Muscle of arm (tissue), 1 donor: ENCODE measurements at regions not wholly inside any gene's neighbourhood (a gene's known extent, or its start where the extent isn't known, plus 50 kb on each side); places are given as distances from the start of the nearest gene placed in this dataset.
"Not testable (repeated sequence)": the region's sequence is repeated elsewhere in the genome, so short reads cannot be mapped to it uniquely, and the experiment has no call there.

Source experiments
- DNase-seq: peaks from one replicate; pipeline ENCODE4 v3.0.0-alpha.2; 2013

DNA sequence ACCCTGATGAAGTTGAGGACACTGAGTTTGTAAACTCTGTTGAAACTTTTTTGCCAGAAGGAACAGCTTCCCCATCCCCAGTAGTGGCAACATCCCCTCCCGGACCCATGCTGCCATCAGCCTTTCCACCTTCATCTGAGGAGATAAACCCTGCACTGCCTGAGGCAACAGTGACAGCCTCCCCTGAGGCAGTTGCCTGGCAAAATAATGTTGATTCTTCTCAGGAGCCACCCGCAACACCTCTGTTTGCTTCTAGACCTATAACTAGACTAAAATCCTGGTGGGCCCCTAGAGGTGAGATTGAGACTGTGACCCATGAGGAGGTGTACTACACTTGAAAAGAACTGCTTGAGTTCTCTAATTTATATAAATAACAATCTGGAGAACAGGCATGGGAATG, 597.6 kb upstream of the NR3C2 start:
- DNase-seq: not testable (repeated sequence)

DNA sequence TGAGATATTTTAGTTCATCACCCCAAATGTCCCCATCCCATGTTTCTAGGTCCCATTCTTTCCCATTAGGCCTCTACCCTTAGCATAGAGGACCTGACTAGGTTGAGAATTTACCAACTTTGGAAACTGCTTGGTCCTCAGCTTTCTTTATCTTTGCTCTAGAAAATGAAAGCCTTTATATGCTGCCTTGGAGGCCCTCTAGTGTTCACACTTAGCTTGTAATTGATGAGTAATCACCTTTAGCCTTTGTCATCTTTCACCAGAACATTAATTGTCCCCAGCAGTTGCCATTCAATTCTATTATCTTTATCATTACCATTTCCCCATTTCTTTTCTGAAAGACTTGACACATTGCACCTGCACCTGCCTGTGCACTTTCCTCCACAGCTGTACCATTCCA, 589.2 kb upstream of the NR3C2 start:
- no peak for DNase-seq

DNA sequence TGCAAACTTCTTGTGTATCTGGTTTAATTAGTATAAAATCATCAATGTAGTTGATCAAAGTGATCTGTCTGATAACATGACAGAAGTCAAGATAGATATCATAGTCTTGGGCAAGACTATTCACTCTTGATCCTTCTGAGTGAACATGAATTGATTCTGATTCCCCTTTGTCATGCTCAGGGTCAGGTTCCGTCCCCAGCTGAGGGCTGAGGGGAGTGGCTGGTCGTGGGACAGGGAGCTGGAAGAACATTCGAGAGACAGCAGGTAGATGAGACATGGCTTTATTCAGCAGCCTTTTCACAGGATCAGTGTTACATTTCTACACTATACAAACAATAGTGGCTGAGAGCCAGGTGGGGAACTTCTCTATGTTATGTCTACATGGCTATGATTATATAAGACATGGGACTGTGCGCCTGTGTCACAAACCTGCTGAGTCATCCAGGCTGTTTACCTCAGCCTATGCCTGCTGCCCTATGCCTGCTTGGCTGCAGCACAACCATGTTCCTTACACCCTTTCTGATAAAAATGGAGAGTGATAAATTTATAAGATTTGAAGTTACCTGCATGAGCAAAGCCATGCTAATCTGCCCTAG, 586.9 kb upstream of the NR3C2 start:
- no peak for DNase-seq

DNA sequence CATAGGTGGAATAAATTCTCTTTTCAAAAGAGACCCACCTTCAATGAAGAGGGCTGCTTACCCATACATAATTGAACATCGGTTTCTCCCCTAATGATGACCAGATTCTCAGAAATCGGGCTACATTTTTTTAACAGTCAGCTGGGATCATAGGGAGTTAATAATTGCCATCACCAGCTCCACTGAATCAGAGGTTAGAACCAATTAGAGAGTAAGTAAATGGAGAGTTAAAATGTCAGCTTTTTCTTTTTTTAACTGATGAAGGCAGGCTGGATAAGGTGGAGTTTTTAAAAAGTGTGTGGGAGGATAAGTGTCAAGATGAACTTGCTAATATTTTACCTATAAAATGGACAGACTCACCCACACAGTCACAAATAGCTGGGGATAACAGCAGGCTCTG, 584.5 kb upstream of the NR3C2 start:
- no peak for DNase-seq

DNA sequence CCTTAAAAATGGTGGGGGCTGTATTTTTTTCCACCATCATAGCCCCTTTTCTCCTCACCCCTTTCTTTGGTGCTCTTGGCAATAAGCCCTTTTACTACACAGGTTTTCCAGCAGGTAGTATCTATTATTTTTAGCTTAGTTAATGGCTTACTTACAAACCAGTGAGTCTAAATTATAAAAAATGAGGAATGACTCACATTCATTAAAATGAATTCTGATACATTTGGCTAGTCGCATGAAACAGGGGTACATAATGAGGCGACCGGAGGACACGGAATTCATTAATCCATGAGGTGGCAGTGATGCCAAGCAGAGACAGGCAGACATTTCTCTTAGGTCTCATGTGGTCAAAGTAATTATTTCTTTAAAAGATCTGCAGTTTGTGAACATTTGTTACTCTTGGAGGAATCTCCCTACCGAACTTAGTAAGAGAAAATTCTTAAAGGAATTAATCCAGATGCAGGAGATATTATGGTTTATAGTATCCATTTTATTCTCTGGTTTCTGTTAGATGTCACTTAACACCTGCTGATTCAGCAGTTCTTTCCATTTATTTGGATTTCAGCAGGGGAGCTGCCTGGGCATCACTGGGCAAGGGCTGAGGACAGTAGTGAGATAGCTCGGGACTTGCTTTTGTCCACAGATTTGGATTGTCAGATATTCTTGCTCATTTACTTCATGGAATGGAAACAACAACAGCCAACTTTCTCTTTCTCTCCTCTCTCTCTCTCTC, 575.0 kb upstream of the NR3C2 start:
- no peak for DNase-seq

DNA sequence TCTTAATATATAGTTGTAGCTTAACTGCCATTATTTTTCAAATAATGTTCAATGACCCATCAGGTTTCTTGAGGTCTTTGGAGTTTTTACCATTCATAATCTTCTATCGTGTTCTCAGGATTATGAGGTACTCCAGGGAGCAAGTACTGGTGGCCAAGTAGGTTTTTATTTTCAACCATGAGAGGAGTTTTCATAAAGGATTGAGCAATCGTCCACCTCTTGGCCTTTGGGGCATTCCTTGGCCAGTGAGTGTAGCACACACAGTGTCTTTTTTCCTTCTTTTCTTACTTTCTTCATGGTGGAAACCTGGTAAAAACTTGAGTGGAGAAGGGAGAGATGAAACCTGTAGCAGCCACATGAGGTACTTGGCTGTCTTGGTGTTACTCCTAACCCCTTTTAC, 567.0 kb upstream of the NR3C2 start:
- no peak for DNase-seq

DNA sequence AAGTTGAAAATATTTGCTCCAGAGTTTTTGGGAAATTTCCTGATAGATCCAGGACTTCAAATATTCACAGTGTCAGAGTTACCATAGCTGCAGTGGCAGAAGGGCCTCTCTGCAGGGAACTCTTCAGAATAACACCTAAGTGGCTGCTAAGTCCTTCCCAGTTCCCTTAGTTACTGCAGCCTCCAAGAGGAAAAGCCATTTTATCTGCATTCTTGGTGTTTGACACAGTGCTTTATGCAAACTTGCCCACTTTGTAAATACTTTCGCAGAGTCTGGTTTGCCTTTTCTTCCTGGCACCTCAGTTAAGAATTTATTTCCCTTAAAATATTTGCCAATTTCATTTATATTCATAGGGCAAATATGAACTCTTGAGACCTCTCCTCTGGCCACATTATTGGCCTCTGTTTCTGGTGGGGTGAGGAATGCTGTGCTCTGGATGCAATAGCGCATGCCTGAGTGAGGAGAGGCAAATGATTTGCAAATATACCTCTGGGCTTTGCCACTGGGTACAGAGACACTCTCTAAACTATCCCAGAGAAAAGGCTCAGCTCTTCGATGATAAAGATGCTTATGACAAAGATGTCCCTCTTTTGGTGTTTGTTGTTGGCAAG, 566.3 kb upstream of the NR3C2 start:
- no peak for DNase-seq

DNA sequence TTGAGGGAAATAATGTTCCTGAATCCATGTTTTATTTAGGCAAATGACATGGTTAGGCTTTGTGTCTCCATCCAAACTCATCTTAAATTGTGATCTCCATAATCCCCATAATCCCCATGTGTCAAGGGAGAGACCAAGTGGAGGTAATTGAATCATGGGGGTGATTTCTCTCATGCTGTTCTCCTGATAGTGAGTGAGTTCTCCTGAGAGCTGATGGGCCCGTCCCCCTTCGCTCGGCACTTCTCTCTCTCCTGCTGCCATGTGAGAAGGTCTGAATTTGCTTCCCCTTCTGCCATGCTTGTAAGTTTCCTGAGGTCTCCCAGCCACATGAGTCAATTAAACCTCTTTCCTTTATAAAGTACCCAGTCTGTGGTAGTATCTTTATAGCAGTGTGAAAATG, 563.0 kb upstream of the NR3C2 start:
- DNase-seq: no peak

DNA sequence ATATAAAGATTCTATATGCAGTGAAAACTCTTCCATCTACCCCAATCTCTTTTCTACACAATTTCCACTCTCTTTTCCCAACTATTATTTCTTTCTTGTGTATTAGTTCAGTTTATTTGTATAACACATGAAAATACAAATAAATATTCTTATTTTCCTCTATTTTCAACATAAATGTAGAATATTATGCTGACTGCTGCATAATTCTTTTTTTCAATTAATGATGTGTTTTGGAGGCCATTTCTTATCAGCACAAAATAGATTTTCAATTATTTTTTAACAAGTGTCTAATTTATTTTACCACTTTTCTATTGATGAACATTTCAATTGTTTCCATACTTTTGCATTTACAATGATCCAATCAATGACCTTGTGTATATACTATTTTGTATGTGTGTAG, 557.7 kb upstream of the NR3C2 start:
- no peak for DNase-seq

DNA sequence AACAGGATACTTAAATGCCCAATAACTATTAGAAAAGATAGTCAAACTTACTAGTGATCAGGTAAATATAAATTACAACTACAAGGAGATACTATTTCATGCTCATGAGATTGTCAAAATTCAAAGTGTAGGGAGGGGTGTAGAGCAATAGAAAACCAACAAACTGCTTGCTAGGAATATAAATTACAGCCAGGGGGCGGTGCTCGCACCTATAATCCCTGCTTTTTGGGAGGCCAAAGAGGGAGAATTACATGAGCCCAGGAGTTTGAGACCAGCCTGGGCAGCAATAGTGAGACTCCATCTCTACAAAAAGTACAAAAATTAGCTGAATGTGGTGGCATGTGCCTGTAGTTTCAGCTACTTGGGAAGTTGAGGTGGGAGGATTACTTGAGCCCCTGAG, 556.5 kb upstream of the NR3C2 start:
- no peak for DNase-seq

DNA sequence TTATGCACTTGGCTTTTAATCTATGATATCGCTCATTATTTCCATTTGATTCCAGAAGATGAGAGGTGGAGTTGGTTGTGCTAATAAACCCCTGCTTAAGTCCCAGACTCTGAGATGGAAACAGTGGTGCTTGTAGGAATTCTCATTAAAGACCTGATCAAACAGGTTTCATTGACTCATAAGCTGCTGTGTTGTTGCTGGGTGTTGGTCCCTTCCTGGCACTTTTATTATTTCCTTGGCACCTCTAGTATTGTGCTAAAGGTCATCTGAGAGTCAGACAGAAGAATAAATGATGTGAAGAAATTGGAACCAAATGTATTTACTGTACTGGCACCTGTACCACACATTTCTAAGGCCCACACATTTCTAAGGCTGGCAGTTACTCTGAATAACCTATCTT, 544.7 kb upstream of the NR3C2 start:
- no peak for DNase-seq

DNA sequence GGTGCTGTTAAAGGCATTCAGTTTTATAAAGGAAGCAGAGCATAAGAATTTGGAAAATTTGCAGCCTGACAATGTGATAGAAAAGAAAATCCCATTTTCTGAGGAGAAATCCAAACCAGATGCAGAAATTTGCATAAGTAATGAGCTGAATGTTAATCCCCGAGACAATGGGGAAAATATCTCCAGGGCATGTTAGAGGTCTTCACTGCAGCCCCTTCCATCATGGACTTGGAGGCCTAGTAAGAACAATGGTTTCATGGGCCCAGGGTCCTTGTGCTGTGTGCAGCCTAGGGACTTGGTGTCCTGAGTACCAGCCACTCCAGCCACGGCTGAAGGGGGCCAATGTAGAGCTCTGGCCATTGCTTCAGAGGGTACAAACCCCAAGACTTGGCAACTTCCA, 542.7 kb upstream of the NR3C2 start:
- DNase-seq: no peak

DNA sequence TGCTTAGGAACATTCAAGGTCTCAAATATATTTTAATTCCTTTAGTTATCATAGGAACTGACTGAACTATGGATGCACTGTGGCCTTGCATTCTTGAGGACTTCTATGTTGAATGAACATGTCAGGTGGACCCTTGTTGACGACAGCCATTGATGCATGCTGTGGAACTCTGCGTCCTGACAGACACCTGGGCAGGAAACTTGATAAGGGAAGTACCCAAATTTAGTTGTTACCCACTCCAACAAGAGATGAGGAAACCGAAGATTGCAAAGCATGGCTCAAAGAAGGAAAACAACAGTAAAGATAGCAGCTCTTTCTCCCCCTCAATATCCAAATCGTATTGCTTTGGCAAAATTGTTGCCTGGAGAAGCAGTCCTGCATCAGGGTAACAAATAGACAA, 540.0 kb upstream of the NR3C2 start:
- no peak for DNase-seq

DNA sequence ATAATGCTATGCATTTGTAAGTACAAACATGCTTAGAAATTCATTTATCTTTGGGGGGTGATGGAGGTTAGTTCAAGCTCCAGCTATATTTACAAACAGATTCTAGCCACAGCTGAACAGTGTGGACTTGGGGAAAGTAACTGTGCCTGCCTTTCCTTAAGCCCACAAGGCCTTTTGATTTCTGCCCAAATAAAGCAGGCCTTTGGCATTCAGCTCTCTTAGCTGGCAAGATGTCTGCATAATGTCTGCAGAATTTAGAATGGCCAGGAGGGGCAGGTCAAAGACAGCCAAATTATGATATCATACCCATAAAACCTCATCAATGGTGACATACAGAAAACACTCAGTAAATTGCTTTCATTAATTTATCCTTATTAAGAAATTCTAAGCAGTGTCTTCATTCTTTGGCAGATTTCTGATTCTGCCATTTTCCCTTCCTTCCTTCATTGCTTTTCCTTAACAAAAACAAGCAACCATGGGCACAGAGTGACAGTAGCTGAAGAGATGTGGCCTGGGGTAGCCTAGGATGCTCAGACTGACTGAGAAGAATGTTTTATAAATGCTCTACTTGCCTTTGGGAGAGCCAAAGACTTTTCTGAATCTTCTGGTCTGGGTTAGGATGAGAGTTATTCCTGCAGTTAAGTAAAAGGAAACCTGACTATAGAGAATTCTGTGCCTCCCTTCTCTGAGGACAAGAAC, 538.7 kb upstream of the NR3C2 start:
- DNase-seq: peak; percentile 30

DNA sequence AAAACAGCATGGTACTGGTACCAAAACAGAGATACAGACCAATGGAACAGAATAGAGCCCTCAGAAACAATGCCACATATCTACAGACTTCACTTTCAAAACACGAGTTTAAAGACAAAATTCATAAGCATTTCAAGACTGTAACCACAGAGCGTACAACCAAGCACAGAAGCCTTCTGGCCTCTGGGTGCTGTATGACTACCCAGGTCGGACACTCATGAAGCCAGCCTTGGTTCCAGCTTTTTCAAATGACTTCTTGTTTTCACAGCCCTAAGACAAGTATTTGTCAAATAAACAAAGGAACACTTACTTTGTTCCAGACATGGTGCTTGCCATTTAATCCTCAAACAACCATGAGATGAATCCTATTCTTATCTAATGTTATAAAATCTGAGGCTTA, 536.1 kb upstream of the NR3C2 start:
- no peak for DNase-seq

DNA sequence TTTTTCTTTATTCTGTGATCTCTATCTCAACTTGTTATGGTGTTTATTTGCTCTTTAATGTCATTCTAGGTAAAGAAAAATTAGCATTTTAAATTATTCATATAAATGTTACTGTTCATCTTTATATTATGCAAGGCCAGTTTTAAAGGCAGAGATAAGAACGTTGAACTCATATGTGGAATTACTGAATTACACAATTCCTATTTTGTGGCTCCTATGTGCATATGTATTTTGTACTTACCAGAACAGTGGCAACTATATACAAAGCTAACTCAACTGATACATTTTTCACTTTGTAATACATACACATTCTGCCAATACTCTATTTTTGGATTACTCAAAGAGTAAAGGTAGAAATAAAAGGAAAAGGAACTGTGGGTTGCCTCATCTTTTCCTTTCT, 533.2 kb upstream of the NR3C2 start:
- DNase-seq: no peak

DNA sequence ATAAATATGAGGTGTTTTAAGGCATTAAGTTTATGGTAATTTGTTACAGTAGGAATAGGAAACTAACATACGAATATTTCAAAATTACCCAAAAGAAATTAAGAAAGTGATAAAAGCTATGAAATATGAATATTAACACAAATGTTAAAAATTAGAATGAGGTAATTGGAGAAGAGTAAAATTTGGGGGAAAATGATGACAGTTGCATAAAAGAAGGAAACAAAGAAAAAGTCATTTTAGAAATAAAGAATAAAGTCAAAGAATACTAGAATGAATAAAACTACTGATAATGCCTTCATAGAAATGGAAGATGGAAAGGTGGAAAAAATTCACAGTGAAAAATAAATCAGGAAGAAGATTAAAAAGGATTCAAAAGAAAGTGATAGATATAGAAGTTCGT, 522.9 kb upstream of the NR3C2 start:
- no peak for DNase-seq

DNA sequence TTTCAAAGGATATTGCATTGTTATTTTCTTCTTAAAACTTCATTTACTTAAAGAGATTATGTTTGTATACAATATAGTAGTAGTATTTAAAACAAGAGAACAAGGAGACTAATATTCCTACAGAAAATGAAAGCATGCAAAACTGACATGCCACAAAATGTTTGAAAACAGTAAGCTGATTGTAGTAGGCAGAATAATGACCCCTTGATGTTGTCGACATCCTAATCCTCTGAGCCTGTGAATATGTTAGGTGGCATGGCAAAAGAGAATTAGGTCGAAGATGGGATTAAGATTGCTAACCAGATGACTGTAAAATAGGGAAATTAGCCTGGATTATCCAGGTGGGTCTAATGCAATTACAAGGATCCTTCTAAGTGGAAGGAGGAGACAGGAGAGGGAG, 522.2 kb upstream of the NR3C2 start:
- no peak for DNase-seq

DNA sequence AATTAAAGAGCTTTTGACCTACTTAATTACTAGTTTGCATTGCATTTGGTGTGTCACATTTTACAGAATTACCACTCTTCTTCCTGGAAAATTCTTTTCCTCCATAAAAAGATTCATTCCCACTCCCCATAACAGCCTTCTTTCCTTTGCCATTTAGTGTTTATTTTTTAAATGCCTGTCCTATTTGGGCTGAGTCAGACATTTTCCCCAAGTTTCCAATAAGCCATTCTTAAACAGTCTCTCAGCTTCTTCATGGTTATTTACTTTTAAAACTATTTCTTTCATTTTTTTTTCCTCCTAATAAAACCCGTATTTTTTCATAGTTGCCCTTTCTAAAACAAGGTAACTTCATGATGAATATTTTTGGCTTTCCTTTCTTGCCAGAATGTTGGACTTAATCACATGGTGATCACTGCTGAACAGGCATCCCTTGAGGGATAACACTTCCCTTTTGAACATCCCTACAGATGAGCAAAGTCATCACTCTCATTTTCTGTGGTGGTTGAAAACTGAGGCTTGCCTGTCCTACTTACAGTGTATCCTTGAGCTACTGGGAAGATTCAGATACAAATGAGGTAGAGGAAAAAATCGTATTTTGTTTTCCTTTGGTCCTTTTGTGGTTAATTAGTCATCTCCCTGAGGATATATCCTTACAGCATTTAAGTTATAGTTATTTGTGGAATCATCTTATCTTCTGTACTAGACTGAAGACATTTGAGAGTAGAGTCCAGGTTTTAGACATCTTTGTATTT, 520.5 kb upstream of the NR3C2 start:
- DNase-seq: no peak

DNA sequence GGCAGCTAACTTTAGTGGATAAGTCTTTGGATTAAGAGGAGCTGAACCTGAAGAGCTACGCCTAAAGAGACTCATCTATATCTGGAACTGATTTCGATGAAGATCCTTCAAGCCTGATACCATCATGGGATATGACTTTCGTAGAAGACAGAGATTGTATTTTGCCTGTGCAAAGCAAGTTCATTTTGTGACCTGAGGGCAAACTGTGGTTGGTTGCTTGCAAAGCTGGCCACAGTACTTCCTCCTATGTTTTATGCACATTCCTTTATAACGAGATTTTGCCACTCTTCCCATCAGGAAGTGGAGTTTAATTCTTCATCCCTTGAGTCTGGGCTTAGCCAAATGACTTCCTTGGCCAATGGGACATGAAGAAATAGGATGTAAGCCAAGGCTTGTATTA, 519.3 kb upstream of the NR3C2 start:
- no peak for DNase-seq

DNA sequence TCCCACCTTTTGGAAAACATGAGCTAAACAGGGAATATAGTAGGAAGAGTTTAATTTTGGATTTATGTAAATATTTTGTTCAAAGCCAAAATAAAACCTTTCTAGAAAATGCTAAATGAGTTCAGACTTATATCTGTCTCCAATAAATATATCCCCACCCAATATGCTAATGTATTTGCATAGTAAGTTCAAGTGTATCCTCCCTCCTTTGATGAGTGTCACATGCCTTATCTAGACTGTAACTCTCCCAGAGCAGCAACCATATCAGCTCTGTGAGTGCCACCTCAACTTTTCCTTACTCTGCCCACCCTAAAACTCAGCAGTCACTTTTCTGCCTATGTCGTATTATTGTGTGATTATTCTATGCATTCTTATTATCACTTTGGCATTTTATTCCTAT, 516.1 kb upstream of the NR3C2 start:
- no peak for DNase-seq

DNA sequence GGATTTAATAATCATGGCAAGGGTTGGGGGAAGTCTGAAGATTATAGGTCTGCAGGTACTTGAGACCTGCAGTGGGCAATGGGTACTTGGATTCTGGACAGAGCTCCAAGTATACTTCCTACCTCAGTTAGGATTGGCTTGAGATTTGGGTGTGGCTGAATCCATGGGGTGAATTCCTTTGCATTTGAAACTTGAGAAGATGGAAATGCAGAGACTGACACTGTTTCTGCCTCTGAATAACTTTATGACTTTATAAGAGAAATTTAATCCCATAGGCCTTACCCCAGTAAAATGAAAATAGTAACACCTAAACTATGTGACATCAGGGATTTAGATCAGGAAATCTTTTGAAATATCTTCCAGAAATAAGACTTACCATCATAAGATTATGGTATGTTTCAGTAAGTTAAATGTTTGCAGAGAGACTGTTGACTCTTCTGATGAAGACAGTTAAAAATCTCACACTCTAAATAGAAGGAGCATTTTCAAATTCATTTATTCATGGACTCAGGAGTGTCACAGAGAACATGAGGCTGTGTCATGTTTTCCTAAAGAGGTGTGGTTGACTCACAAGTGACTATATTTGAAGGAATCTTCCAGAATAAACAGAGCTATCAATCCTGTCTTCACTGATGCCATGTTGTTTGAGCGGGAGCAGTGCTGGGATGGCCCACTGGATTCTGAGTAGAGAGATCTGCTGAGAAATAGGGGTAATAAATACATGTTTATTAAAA, 513.5 kb upstream of the NR3C2 start:
- no peak for DNase-seq
